Endothelial cell (in vitro differentiated cells): ENCODE measurements at regions not wholly inside any gene's neighbourhood (a gene's known extent, or its start where the extent isn't known, plus 50 kb on each side); places are given as distances from the start of the nearest gene placed in this dataset.

Experiments
- DNase-seq: peaks from one replicate; pipeline ENCODE4 v3.0.0; 2021; ENCODE audit warnings: low spot score
- H3K27ac Mint-ChIP-seq: one replicate; pipeline ENCODE4 v1.8.0; 2021; ENCODE audit warnings: mixed read lengths, inconsistent platforms; ENCODE audit not compliant: unreplicated experiment
- H3K27me3 Mint-ChIP-seq: one replicate; pipeline ENCODE4 v1.8.0; 2021; ENCODE audit warnings: mild to moderate bottlenecking, moderate library complexity, mixed read lengths, inconsistent platforms; ENCODE audit not compliant: unreplicated experiment
- H3K36me3 Mint-ChIP-seq: one replicate; pipeline ENCODE4 v1.8.0; 2021; ENCODE audit warnings: mild to moderate bottlenecking, low read depth, mixed read lengths, inconsistent platforms; ENCODE audit not compliant: unreplicated experiment
- H3K4me1 Mint-ChIP-seq: one replicate; pipeline ENCODE4 v1.8.0; 2021; ENCODE audit warnings: mild to moderate bottlenecking, mixed read lengths, inconsistent platforms; ENCODE audit not compliant: unreplicated experiment
- H3K4me3 Mint-ChIP-seq: one replicate; pipeline ENCODE4 v1.8.0; 2021; ENCODE audit warnings: mild to moderate bottlenecking, mixed read lengths, inconsistent platforms; ENCODE audit not compliant: unreplicated experiment
- H3K9me3 Mint-ChIP-seq: one replicate; pipeline ENCODE4 v1.8.0; 2021; ENCODE audit warnings: mixed read lengths, inconsistent platforms; ENCODE audit not compliant: unreplicated experiment
- TF ChIP-seq, protein P1 (sequence below): fragments of 200-600 bp; sonication (generic); IDR thresholded peaks from one replicate; pipeline ENCODE4 v1.5.0; 2021; ENCODE audit warnings: antibody characterized with exemption; ENCODE audit not compliant: unreplicated experiment

GRCh38 chr1:70571191-70571590, 160.1 kb downstream of the CTH start:
- DNase-seq, result no peak
- no peak overlapping the region for H3K4me3 Mint-ChIP-seq
- no peaks in the 10 kb centered on the region for H3K9me3 Mint-ChIP-seq
- TF ChIP-seq, protein P1, sequence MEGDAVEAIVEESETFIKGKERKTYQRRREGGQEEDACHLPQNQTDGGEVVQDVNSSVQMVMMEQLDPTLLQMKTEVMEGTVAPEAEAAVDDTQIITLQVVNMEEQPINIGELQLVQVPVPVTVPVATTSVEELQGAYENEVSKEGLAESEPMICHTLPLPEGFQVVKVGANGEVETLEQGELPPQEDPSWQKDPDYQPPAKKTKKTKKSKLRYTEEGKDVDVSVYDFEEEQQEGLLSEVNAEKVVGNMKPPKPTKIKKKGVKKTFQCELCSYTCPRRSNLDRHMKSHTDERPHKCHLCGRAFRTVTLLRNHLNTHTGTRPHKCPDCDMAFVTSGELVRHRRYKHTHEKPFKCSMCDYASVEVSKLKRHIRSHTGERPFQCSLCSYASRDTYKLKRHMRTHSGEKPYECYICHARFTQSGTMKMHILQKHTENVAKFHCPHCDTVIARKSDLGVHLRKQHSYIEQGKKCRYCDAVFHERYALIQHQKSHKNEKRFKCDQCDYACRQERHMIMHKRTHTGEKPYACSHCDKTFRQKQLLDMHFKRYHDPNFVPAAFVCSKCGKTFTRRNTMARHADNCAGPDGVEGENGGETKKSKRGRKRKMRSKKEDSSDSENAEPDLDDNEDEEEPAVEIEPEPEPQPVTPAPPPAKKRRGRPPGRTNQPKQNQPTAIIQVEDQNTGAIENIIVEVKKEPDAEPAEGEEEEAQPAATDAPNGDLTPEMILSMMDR, result no peak
- no peak overlapping the region for H3K27ac Mint-ChIP-seq
- H3K36me3 Mint-ChIP-seq, result no peaks in the 10 kb centered on the region
- no peaks in the 10 kb centered on the region for H3K4me1 Mint-ChIP-seq
- H3K27me3 Mint-ChIP-seq, result no peaks in the 10 kb centered on the region

GRCh38 chr1:70573317-70573843, 162.3 kb downstream of the CTH start:
- Mint-ChIP-seq H3K4me1 (no peaks in the 10 kb centered on the region), H3K4me3 (no peak overlapping the region), H3K36me3 (no peaks in the 10 kb centered on the region), H3K9me3 (no peaks in the 10 kb centered on the region), H3K27me3 (no peaks in the 10 kb centered on the region), H3K27ac (no peak overlapping the region)
- no peak for DNase-seq
- TF ChIP-seq, protein P1, result no peak

- Mint-ChIP-seq H3K36me3 (no peaks in the 10 kb centered on the region), H3K27me3 (no peaks in the 10 kb centered on the region), H3K4me3 (no peak overlapping the region), H3K4me1 (no peaks in the 10 kb centered on the region), H3K9me3 (no peaks in the 10 kb centered on the region), H3K27ac (no peak overlapping the region)
- DNase-seq, result no peak
- TF ChIP-seq, protein P1, result no peak
Observed at GRCh38 chr1:70581661-70582060, 170.6 kb downstream of the CTH start.

DNA sequence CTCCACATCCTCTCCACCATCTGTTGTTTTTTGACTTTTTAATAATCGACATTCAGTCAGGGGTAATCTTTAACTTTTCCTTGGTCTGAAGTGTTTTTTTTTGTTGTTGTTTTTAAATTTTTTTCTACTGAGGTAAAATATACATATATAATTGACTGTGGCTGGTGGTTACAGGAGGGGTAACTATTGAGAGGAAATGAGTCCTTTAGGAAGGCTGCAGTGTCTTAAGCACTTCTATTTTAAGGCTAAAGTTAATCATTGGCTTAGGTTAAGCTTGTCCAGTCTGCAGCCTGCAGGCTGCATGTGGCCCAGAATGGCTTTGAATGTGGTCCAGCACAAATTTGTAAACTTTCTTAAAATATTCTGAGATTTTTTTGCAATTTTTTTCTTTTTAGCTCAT, 172.5 kb downstream of the CTH start:
- H3K36me3 Mint-ChIP-seq, result no peaks in the 10 kb centered on the region
- no peaks in the 10 kb centered on the region for H3K4me1 Mint-ChIP-seq
- no peak for DNase-seq
- H3K27ac Mint-ChIP-seq, result no peak overlapping the region
- TF ChIP-seq, protein P1, result no peak
- no peak overlapping the region for H3K4me3 Mint-ChIP-seq
- H3K9me3 Mint-ChIP-seq, result no peaks in the 10 kb centered on the region
- no peaks in the 10 kb centered on the region for H3K27me3 Mint-ChIP-seq

GRCh38 chr1:70586046-70586445, 175.0 kb downstream of the CTH start:
- Mint-ChIP-seq H3K36me3 (no peaks in the 10 kb centered on the region), H3K4me1 (no peaks in the 10 kb centered on the region), H3K4me3 (no peak overlapping the region), H3K27me3 (no peaks in the 10 kb centered on the region), H3K27ac (no peak overlapping the region), H3K9me3 (no peaks in the 10 kb centered on the region)
- TF ChIP-seq, protein P1, result no peak
- no peak for DNase-seq
